K562 (cell line): ENCODE measurements at regions not wholly inside any gene's neighbourhood (a gene's known extent, or its start where the extent isn't known, plus 50 kb on each side); places are given as distances from the start of the nearest gene placed in this dataset.
A peak's percentile ranks its signal among the peaks of the same experiment; 100 is the strongest.

Experiments
- AFF1 ChIP-seq, 2 experiments: fragments of 450-650 bp; IDR thresholded peaks; 2 replicates each; pipeline ENCODE4 v1.6.1; 2018; ENCODE audit warnings: mild to moderate bottlenecking in 2 of 2, low read depth in 1 of 2; ENCODE audit not compliant: partially characterized antibody in 2 of 2
- BCOR ChIP-seq: fragments of 450-650 bp; IDR thresholded peaks from 2 replicates; pipeline ENCODE4 v1.6.1; 2016
- CEBPB ChIP-seq: fragments of 450-650 bp; IDR thresholded peaks from 2 replicates; pipeline ENCODE4 v1.6.1; 2016; ENCODE audit warnings: missing genetic modification characterization, missing compliant biosample characterization
- CEBPG ChIP-seq, 3 experiments: fragments of 200-800 bp in 1 of 3; sonication (Bioruptor generic) in 1 of 3; sonication (generic) in 1 of 3; formaldehyde crosslinking in 1 of 3; IDR thresholded peaks in 2 of 3; conservative IDR thresholded peaks in 1 of 3; 2 replicates each; pipeline versions ENCODE4 v1.6.1 to v1.8.0; 2016 to 2022; ENCODE audit warnings: missing compliant biosample characterization in 2 of 3, missing genetic modification characterization in 2 of 3, mild to moderate bottlenecking in 1 of 3, missing genetic modification reagents in 1 of 3
- CGGBP1 ChIP-seq: fragments of 250-450 bp; sonication (Bioruptor Pico); IDR thresholded peaks from 2 replicates; pipeline ENCODE4 v1.9.0; 2021; ENCODE audit warnings: mild to moderate bottlenecking
- FOXP4 ChIP-seq: sonication (generic); formaldehyde crosslinking; IDR thresholded peaks from 2 replicates; pipeline ENCODE4 v1.8.0; 2022; ENCODE audit warnings: mild to moderate bottlenecking, missing genetic modification reagents, borderline replicate concordance
- GABPB1 ChIP-seq: sonication (generic); formaldehyde crosslinking; IDR thresholded peaks from 2 replicates; pipeline ENCODE4 v1.8.0; 2022; ENCODE audit warnings: mild to moderate bottlenecking, missing genetic modification reagents
- GATA2 ChIP-seq: sonication (generic); formaldehyde crosslinking; IDR thresholded peaks from 2 replicates; pipeline ENCODE4 v1.4.0; 2020; ENCODE audit warnings: mild to moderate bottlenecking, missing genetic modification reagents
- GTF2F1 ChIP-seq: IDR thresholded peaks from 2 replicates; pipeline ENCODE4 v1.6.1; 2011; ENCODE audit warnings: low read depth, low read length, improper control_type of control experiment
- KDM2B ChIP-seq: fragments of 250-450 bp; sonication (Bioruptor Pico); IDR thresholded peaks from 2 replicates; pipeline ENCODE4 v1.8.0; 2021; ENCODE audit warnings: mild to moderate bottlenecking, moderate library complexity
- KLF13 ChIP-seq: fragments of 450-650 bp; IDR thresholded peaks from 2 replicates; pipeline ENCODE4 v1.6.1; 2016; ENCODE audit warnings: missing genetic modification characterization, low read depth, mild to moderate bottlenecking, missing compliant biosample characterization, moderate library complexity, borderline replicate concordance
- PURB ChIP-seq: sonication (generic); formaldehyde crosslinking; IDR thresholded peaks from 2 replicates; pipeline ENCODE4 v1.9.0; 2021; ENCODE audit warnings: low read depth, mild to moderate bottlenecking, missing genetic modification reagents
- RBM39 ChIP-seq: fragments of 200-400 bp; formaldehyde crosslinking; optimal IDR thresholded peaks from 2 replicates; pipeline ENCODE3; 2018; ENCODE audit warnings: low read depth, low read length
- TBP ChIP-seq: optimal IDR thresholded peaks from 2 replicates; pipeline ENCODE3; 2011; ENCODE audit warnings: low read depth, low read length, improper control_type of control experiment
- ZBTB43 ChIP-seq: sonication (generic); formaldehyde crosslinking; IDR thresholded peaks from 2 replicates; pipeline ENCODE4 v1.8.0; 2023; ENCODE audit warnings: mild to moderate bottlenecking, missing genetic modification reagents
- ZBTB7A ChIP-seq: IDR thresholded peaks from 2 replicates; pipeline ENCODE4 v1.6.1; 2011; ENCODE audit warnings: low read depth, mild to moderate bottlenecking, low read length, moderate library complexity, borderline replicate concordance; ENCODE audit not compliant: control insufficient read depth
- ZC3H4 ChIP-seq: sonication (generic); formaldehyde crosslinking; IDR thresholded peaks from 2 replicates; pipeline ENCODE4 v1.9.0; 2021; ENCODE audit warnings: missing genetic modification reagents, borderline replicate concordance
- ZNF143 ChIP-seq: sonication (generic); formaldehyde crosslinking; IDR thresholded peaks from 2 replicates; pipeline ENCODE4 v1.9.0; 2022; ENCODE audit warnings: mild to moderate bottlenecking, missing genetic modification reagents
- ZNF253 ChIP-seq: fragments of 250-450 bp; sonication (Bioruptor Pico); conservative IDR thresholded peaks from 2 replicates; pipeline ENCODE4 v1.6.1; 2021; ENCODE audit warnings: mild to moderate bottlenecking
- ZNF347 ChIP-seq: fragments of 450-650 bp; formaldehyde crosslinking; IDR thresholded peaks from 2 replicates; pipeline ENCODE4 v1.4.0; 2020; ENCODE audit warnings: low read depth, mild to moderate bottlenecking, moderate library complexity
- ZNF707 ChIP-seq: fragments of 250-450 bp; sonication (Bioruptor Pico); conservative IDR thresholded peaks from 2 replicates; pipeline ENCODE4 v1.8.0; 2022; ENCODE audit warnings: inconsistent platforms, mild to moderate bottlenecking, moderate library complexity
- ZNF77 ChIP-seq: fragments of 250-450 bp; sonication (Bioruptor Pico); IDR thresholded peaks from 2 replicates; pipeline ENCODE4 v1.5.0; 2020
- ZNF778 ChIP-seq: fragments of 450-650 bp; formaldehyde crosslinking; IDR thresholded peaks from 2 replicates; pipeline ENCODE4 v1.4.0; 2020; ENCODE audit warnings: mild to moderate bottlenecking, moderate library complexity

GRCh38 chr1:121483961-121484424 lies 299.2 kb downstream of the SRGAP2C start (continued):
- peak; percentile 95 for TF ChIP-seq CEBPG (CRISPR knock-in tag; IDR thresholded peaks at IDR 0.05)
- peak; percentile 99 for TF ChIP-seq CEBPG (tag; conservative IDR thresholded peaks at IDR 0.05 in 1 of 2, IDR thresholded peaks at IDR 0.05 in 1 of 2)
- no peak for TF ChIP-seq ZNF77 (CRISPR knock-in tag)
- no peak for TF ChIP-seq GABPB1 (CRISPR knock-in tag)
- TF ChIP-seq ZNF347 (CRISPR knock-in tag): no peak
- no peak for TF ChIP-seq CGGBP1 (CRISPR knock-in tag)
- no peak for TF ChIP-seq AFF1 (IDR thresholded peaks at IDR 0.05; ENCODE audit: low read depth in 1 of 2, partially characterized antibody in 2 of 2)
- no peak for TF ChIP-seq ZNF143 (CRISPR knock-in tag)
- no peak for TF ChIP-seq KLF13
- TF ChIP-seq ZNF253 (CRISPR knock-in tag): no peak
- peak; percentile 74 for TF ChIP-seq CEBPB (tag)
- no peak for TF ChIP-seq FOXP4 (CRISPR knock-in tag)
- no peak for TF ChIP-seq ZBTB43 (CRISPR knock-in tag)
- TF ChIP-seq GATA2: no peak
- no peak for TF ChIP-seq BCOR
- no peak for TF ChIP-seq TBP
- TF ChIP-seq KDM2B: no peak
- TF ChIP-seq ZC3H4 (CRISPR knock-in tag): no peak
- TF ChIP-seq ZBTB7A: no peak
- no peak for TF ChIP-seq PURB (CRISPR knock-in tag)
- no peak for TF ChIP-seq GTF2F1
- no peak for TF ChIP-seq RBM39
- TF ChIP-seq ZNF778 (CRISPR knock-in tag): no peak
- TF ChIP-seq ZNF707 (CRISPR knock-in tag): no peak
